ENCODE measurements at regions not wholly inside any gene's neighbourhood (a gene's known extent, or its start where the extent isn't known, plus 50 kb on each side); places are given as distances from the start of the nearest gene placed in this dataset.

- TF ChIP-seq, protein P1, sequence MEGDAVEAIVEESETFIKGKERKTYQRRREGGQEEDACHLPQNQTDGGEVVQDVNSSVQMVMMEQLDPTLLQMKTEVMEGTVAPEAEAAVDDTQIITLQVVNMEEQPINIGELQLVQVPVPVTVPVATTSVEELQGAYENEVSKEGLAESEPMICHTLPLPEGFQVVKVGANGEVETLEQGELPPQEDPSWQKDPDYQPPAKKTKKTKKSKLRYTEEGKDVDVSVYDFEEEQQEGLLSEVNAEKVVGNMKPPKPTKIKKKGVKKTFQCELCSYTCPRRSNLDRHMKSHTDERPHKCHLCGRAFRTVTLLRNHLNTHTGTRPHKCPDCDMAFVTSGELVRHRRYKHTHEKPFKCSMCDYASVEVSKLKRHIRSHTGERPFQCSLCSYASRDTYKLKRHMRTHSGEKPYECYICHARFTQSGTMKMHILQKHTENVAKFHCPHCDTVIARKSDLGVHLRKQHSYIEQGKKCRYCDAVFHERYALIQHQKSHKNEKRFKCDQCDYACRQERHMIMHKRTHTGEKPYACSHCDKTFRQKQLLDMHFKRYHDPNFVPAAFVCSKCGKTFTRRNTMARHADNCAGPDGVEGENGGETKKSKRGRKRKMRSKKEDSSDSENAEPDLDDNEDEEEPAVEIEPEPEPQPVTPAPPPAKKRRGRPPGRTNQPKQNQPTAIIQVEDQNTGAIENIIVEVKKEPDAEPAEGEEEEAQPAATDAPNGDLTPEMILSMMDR (IDR thresholded peaks at IDR 0.05) = no peak
- no peak for TF ChIP-seq CHD2 (IDR thresholded peaks at IDR 0.05; ENCODE audit: low read length, partially characterized antibody)
- no peak for TF ChIP-seq POLR2AphosphoS5 (IDR thresholded peaks at IDR 0.05; ENCODE audit: low read depth, low read length)
- TF ChIP-seq SMC3 (IDR thresholded peaks at IDR 0.05; ENCODE audit: low read depth, low read length) = no peak
- TF ChIP-seq JUND (IDR thresholded peaks at IDR 0.05) = no peak
- TF ChIP-seq REST (IDR thresholded peaks at IDR 0.05; ENCODE audit: low read depth, low read length) = no peak
- TF ChIP-seq IRF3 (IDR thresholded peaks at IDR 0.05; ENCODE audit: low read depth, low read length) = no peak
- no peak for TF ChIP-seq RAD21 (IDR thresholded peaks at IDR 0.05; ENCODE audit: low read length)
- TF ChIP-seq FOXJ3 (CRISPR knock-in tag; IDR thresholded peaks at IDR 0.05) = no peak
- TF ChIP-seq TEAD4 (IDR thresholded peaks at IDR 0.05; ENCODE audit: borderline replicate concordance, insufficient read depth) = no peak
- TF ChIP-seq EZH2phosphoT487 (IDR thresholded peaks at IDR 0.05; ENCODE audit: borderline replicate concordance, low read depth) = no peak
These were observed 125.4 kb upstream of the ZCCHC13 start for GRCh38 chrX:74178536-74178935.

Measured in SK-N-SH (cell line).